Fibroblast of mammary gland (primary cell): ENCODE measurements at regions not wholly inside any gene's neighbourhood (a gene's known extent, or its start where the extent isn't known, plus 50 kb on each side); places are given as distances from the start of the nearest gene placed in this dataset.

ENCODE experiments used
- DNase-seq: peaks from one replicate; pipeline ENCODE4 v3.0.0-alpha.2; 2010; ENCODE audit warnings: low read depth
- H3K4me3 ChIP-seq: 2 replicates; pipeline ENCODE4 v1.5.1; 2011; ENCODE audit warnings: low read depth, mild to moderate bottlenecking, low read length, moderate library complexity; ENCODE audit not compliant: control insufficient read depth
- CTCF ChIP-seq: conservative IDR thresholded peaks from 2 replicates; pipeline ENCODE4 v1.5.1; 2011; ENCODE audit warnings: low read depth, low read length, inconsistent platforms; ENCODE audit not compliant: control insufficient read depth, insufficient read depth

GRCh38 chr12:84772281-84772680 is 140.3 kb downstream of the SLC6A15 start:
- TF ChIP-seq CTCF = no peak
- no peak overlapping the region for H3K4me3 ChIP-seq
- DNase-seq = no peak

GRCh38 chr12:84767079-84767478 is 145.5 kb downstream of the SLC6A15 start:
- DNase-seq = no peak
- no peak for TF ChIP-seq CTCF
- no peak overlapping the region for H3K4me3 ChIP-seq

- no peak for DNase-seq
- TF ChIP-seq CTCF = no peak
- no peak overlapping the region for H3K4me3 ChIP-seq
Observed at GRCh38 chr12:84766375-84766774, 146.2 kb downstream of the SLC6A15 start.

DNA sequence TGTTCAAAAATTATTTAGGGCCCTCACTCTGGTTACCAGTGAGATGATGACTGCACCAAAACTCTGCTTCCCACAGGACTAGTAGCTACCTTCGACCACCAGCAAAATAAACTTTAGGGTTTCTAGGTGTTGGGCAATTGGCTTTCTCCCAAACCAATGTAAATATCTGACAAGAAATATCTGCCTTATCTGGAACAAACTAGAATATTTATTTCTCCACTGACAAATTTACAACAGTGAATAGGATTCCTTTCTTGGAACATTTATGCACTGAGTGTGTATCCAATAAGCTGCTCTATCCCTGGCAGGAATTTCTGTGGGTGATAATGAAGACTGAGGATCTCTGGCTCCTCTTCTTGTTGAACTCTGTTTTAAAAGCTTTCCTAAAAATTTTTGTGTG is 148.6 kb downstream of the SLC6A15 start:
- DNase-seq = no peak
- H3K4me3 ChIP-seq = no peak overlapping the region
- no peak for TF ChIP-seq CTCF

DNA sequence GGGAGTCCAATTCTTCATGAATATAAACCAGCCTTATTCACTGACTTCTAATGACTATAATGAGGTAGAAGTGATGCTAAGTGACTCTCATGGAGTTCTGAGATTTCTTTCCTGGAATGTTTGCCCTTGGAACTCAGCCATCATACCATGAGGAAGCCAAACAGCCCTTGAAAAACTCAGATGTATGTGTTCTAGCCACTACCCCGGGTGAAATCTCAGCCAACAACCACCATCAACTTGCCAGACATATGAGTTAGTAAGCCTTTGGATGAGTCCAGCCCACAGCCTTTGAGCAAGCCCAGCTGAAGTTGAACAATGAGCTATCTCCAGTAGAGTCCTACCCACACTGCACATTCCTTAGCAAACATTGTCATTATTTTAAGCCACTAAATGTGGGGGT is 149.5 kb downstream of the SLC6A15 start:
- DNase-seq = peak; percentile 64
- no peak overlapping the region for H3K4me3 ChIP-seq
- TF ChIP-seq CTCF = no peak

GRCh38 chr12:84760091-84760865 is 152.3 kb downstream of the SLC6A15 start:
- TF ChIP-seq CTCF = no peak
- DNase-seq = peak; percentile 5
- H3K4me3 ChIP-seq = no peak overlapping the region
